MCF 10A (cell line): ENCODE measurements at regions not wholly inside any gene's neighbourhood (a gene's known extent, or its start where the extent isn't known, plus 50 kb on each side); places are given as distances from the start of the nearest gene placed in this dataset.

Experiments used
- BruUV-seq: library from RNA; stranded (reverse); fragments of 400-500 nt; replicated peaks from 2 replicates; lab custom pipeline; 2021; lab: Mats Ljungman, UMichigan
- CTCF ChIA-PET: fragments of 300-600 bp; sonication (Branson Sonifier 250); formaldehyde crosslinking; extraction: SDS; loops from one replicate; lab custom pipeline; 2021; ENCODE audit warnings: antibody characterized with exemption, inconsistent platforms; lab: Yijun Ruan, JAX
- POLR2A ChIA-PET: fragments of 300-600, 350-650 bp; sonication (Branson Sonifier 250); formaldehyde crosslinking; extraction: SDS; loops from one replicate; lab custom pipeline; 2020; ENCODE audit warnings: antibody characterized with exemption, inconsistent platforms; lab: Yijun Ruan, JAX
- DNase-seq: peaks from one replicate; pipeline ENCODE4 v3.0.0-alpha.2; 2018; ENCODE audit not compliant: unreplicated experiment
- H3K27ac Mint-ChIP-seq: one replicate; pipeline ENCODE4 v1.8.0; 2022; ENCODE audit warnings: mild to moderate bottlenecking, low read depth, mixed read lengths; ENCODE audit not compliant: unreplicated experiment
- H3K27me3 Mint-ChIP-seq: one replicate; pipeline ENCODE4 v1.8.0; 2022; ENCODE audit warnings: mixed read lengths; ENCODE audit not compliant: insufficient read depth, unreplicated experiment
- H3K36me3 Mint-ChIP-seq: one replicate; pipeline ENCODE4 v1.8.0; 2022; ENCODE audit warnings: mild to moderate bottlenecking, moderate library complexity, mixed read lengths; ENCODE audit not compliant: insufficient read depth, unreplicated experiment
- H3K4me1 Mint-ChIP-seq: one replicate; pipeline ENCODE4 v1.8.0; 2022; ENCODE audit warnings: mixed read lengths; ENCODE audit not compliant: insufficient read depth, unreplicated experiment
- H3K4me3 Mint-ChIP-seq: one replicate; pipeline ENCODE4 v1.8.0; 2022; ENCODE audit warnings: mild to moderate bottlenecking, moderate library complexity, mixed read lengths; ENCODE audit not compliant: unreplicated experiment
- H3K9me3 Mint-ChIP-seq: one replicate; pipeline ENCODE4 v1.8.0; 2022; ENCODE audit warnings: mixed read lengths; ENCODE audit not compliant: unreplicated experiment
- CTCF ChIP-seq: fragments of 200-600 bp; IDR thresholded peaks from one replicate; pipeline ENCODE4 v1.8.0; 2022; ENCODE audit warnings: antibody characterized with exemption, mild to moderate bottlenecking; ENCODE audit not compliant: unreplicated experiment
- intact Hi-C: fragments of 100-400 bp; cut with micrococcal nuclease; formaldehyde crosslinking; loops from 2 replicates; pipeline ENCODE4 v1.14.1; 2022

GRCh38 chr12:97375310-97375709 lies 87.3 kb upstream of the RMST start:
- no TSS peak for BruUV-seq
- Mint-ChIP-seq H3K36me3 (no peaks in the 10 kb centered on the region), H3K4me1 (no peaks in the 10 kb centered on the region), H3K9me3 (no peaks in the 10 kb centered on the region), H3K4me3 (no peak overlapping the region), H3K27ac (no peak overlapping the region), H3K27me3 (no peaks in the 10 kb centered on the region)
- POLR2A ChIA-PET: no interaction called here
- intact Hi-C loops: no loop called here
- no peak for DNase-seq
- TF ChIP-seq CTCF: no peak
- CTCF ChIA-PET: interaction anchor here (0.7 to 1.0 kb wide), 2 partner anchors 9 to 29 kb away, joined by 3 read pairs; no protein-coding TSS in a partner anchor

- BruUV-seq: no TSS peak
- Mint-ChIP-seq H3K36me3 (no peaks in the 10 kb centered on the region), H3K27ac (no peak overlapping the region), H3K9me3 (no peaks in the 10 kb centered on the region), H3K4me3 (no peak overlapping the region), H3K4me1 (no peaks in the 10 kb centered on the region), H3K27me3 (no peaks in the 10 kb centered on the region)
- intact Hi-C loops: no loop called here
- ChIA-PET POLR2A (no interaction called here), CTCF (interaction anchor here (0.8 to 1.7 kb wide), 2 partner anchors 19 to 23 kb away, joined by 4 to 5 read pairs; no protein-coding TSS in a partner anchor)
- DNase-seq: no peak
- no peak for TF ChIP-seq CTCF
Observed at GRCh38 chr12:97380440-97380839, 82.2 kb upstream of the RMST start.

GRCh38 chr12:97385121-97385520 lies 77.5 kb upstream of the RMST start:
- POLR2A ChIA-PET: no interaction called here
- Mint-ChIP-seq H3K4me3 (no peak overlapping the region), H3K27me3 (no peaks in the 10 kb centered on the region), H3K4me1 (no peaks in the 10 kb centered on the region), H3K27ac (no peak overlapping the region), H3K9me3 (no peaks in the 10 kb centered on the region), H3K36me3 (no peaks in the 10 kb centered on the region)
- intact Hi-C loops: no loop called here
- no peak for TF ChIP-seq CTCF
- DNase-seq: no peak
- CTCF ChIA-PET: interaction anchor here (1.4 kb wide), 1 partner anchor 10 kb away, joined by 3 read pairs; no protein-coding TSS in a partner anchor
- BruUV-seq: no TSS peak

- TF ChIP-seq CTCF: no peak
- intact Hi-C loops: no loop called here
- CTCF ChIA-PET: interaction anchor here (0.6 kb wide), 1 partner anchor 705 kb away, joined by 4 read pairs; no protein-coding TSS in a partner anchor
- H3K27me3 Mint-ChIP-seq: peaks cover 3% of the 10 kb centered on the region
- DNase-seq: no peak
- no peaks in the 10 kb centered on the region for H3K9me3 Mint-ChIP-seq
- no peaks in the 10 kb centered on the region for H3K36me3 Mint-ChIP-seq
- H3K4me1 Mint-ChIP-seq: no peaks in the 10 kb centered on the region
- POLR2A ChIA-PET: no interaction called here
- BruUV-seq: no TSS peak
- no peak overlapping the region for H3K27ac Mint-ChIP-seq
- no peak overlapping the region for H3K4me3 Mint-ChIP-seq
Observed at GRCh38 chr12:97386133-97386581, 76.4 kb upstream of the RMST start.
